Activated naive CD4-positive, alpha-beta T cell treated with anti-CD3 and anti-CD28 coated beads for 36 hours (primary cell): ENCODE measurements at regions not wholly inside any gene's neighbourhood (a gene's known extent, or its start where the extent isn't known, plus 50 kb on each side); places are given as distances from the start of the nearest gene placed in this dataset.
A peak's percentile ranks its signal among the peaks of the same experiment; 100 is the strongest.

Experiments used
- CTCF ChIA-PET: fragments of 350-600 bp; sonication (Branson Sonifier 250); formaldehyde crosslinking; loops from one replicate; lab custom pipeline; 2021; ENCODE audit warnings: antibody characterized with exemption; lab: Charles Lee
- DNase-seq: peaks from one replicate; pipeline ENCODE4 v3.0.0-alpha.2; 2020
- H3K27ac Mint-ChIP-seq: one replicate; pipeline ENCODE4 v1.8.0; 2021; ENCODE audit warnings: mild to moderate bottlenecking, mixed read lengths
- H3K27me3 Mint-ChIP-seq: one replicate; pipeline ENCODE4 v1.8.0; 2021; ENCODE audit warnings: low read depth, mixed read lengths
- H3K36me3 Mint-ChIP-seq: one replicate; pipeline ENCODE4 v1.8.0; 2021; ENCODE audit warnings: low read depth, mixed read lengths
- H3K4me1 Mint-ChIP-seq: one replicate; pipeline ENCODE4 v1.8.0; 2021; ENCODE audit warnings: low read depth, mixed read lengths
- H3K4me3 Mint-ChIP-seq: one replicate; pipeline ENCODE4 v1.8.0; 2021; ENCODE audit warnings: mild to moderate bottlenecking, moderate library complexity, mixed read lengths
- H3K9me3 Mint-ChIP-seq: one replicate; pipeline ENCODE4 v1.8.0; 2021; ENCODE audit warnings: mixed read lengths
- intact Hi-C: fragments of 100-400 bp; cut with micrococcal nuclease; formaldehyde crosslinking; loops from one replicate; pipeline ENCODE4 v1.15.1; 2023

- Mint-ChIP-seq H3K4me3 (no peak overlapping the region), H3K9me3 (no peaks in the 10 kb centered on the region), H3K4me1 (no peaks in the 10 kb centered on the region), H3K36me3 (no peaks in the 10 kb centered on the region), H3K27me3 (peaks cover 21% of the 10 kb centered on the region), H3K27ac (no peak overlapping the region)
- intact Hi-C loops: no loop called here
- no peak for DNase-seq
- CTCF ChIA-PET: no interaction called here
Measured at GRCh38 chr20:24766826-24767622, 182.0 kb upstream of the CST7 start.

- H3K27me3 Mint-ChIP-seq: peaks cover 24% of the 10 kb centered on the region
- no peaks in the 10 kb centered on the region for H3K36me3 Mint-ChIP-seq
- intact Hi-C loops: no loop called here
- no peaks in the 10 kb centered on the region for H3K4me1 Mint-ChIP-seq
- no peak for DNase-seq
- no peak overlapping the region for H3K27ac Mint-ChIP-seq
- CTCF ChIA-PET: no interaction called here
- H3K9me3 Mint-ChIP-seq: no peaks in the 10 kb centered on the region
- H3K4me3 Mint-ChIP-seq: no peak overlapping the region
Measured at GRCh38 chr20:24767623-24768100, 181.4 kb upstream of the CST7 start.

GRCh38 chr20:24768201-24768636, 180.8 kb upstream of the CST7 start:
- H3K9me3 Mint-ChIP-seq: no peaks in the 10 kb centered on the region
- H3K27me3 Mint-ChIP-seq: peaks cover 23% of the 10 kb centered on the region
- no peaks in the 10 kb centered on the region for H3K36me3 Mint-ChIP-seq
- DNase-seq: no peak
- no peak overlapping the region for H3K27ac Mint-ChIP-seq
- no peak overlapping the region for H3K4me3 Mint-ChIP-seq
- CTCF ChIA-PET: no interaction called here
- intact Hi-C loops: no loop called here
- no peaks in the 10 kb centered on the region for H3K4me1 Mint-ChIP-seq

- Mint-ChIP-seq H3K9me3 (no peaks in the 10 kb centered on the region), H3K4me3 (no peak overlapping the region), H3K36me3 (no peaks in the 10 kb centered on the region), H3K4me1 (no peaks in the 10 kb centered on the region), H3K27me3 (peaks cover 17% of the 10 kb centered on the region), H3K27ac (no peak overlapping the region)
- CTCF ChIA-PET: interaction anchor here (0.5 kb wide), 1 partner anchor 560 kb away, joined by 3 read pairs; no protein-coding TSS in a partner anchor
- no peak for DNase-seq
- intact Hi-C loops: no loop called here
Measured at GRCh38 chr20:24768713-24769601, 180.1 kb upstream of the CST7 start.

GRCh38 chr20:24769878-24770627, 179.0 kb upstream of the CST7 start:
- DNase-seq: no peak
- peaks cover 3% of the 10 kb centered on the region for H3K9me3 Mint-ChIP-seq
- H3K27ac Mint-ChIP-seq: no peak overlapping the region
- H3K36me3 Mint-ChIP-seq: no peaks in the 10 kb centered on the region
- peaks cover 15% of the 10 kb centered on the region for H3K27me3 Mint-ChIP-seq
- H3K4me3 Mint-ChIP-seq: no peak overlapping the region
- no peaks in the 10 kb centered on the region for H3K4me1 Mint-ChIP-seq
- intact Hi-C loops: no loop called here
- CTCF ChIA-PET: interaction anchor here (0.5 kb wide), 1 partner anchor 561 kb away, joined by 3 read pairs; no protein-coding TSS in a partner anchor

GRCh38 chr20:24770628-24771541, 178.2 kb upstream of the CST7 start:
- no peaks in the 10 kb centered on the region for H3K4me1 Mint-ChIP-seq
- H3K36me3 Mint-ChIP-seq: no peaks in the 10 kb centered on the region
- DNase-seq: no peak
- intact Hi-C loops: no loop called here
- no peak overlapping the region for H3K27ac Mint-ChIP-seq
- peaks cover 6% of the 10 kb centered on the region for H3K9me3 Mint-ChIP-seq
- no peak overlapping the region for H3K4me3 Mint-ChIP-seq
- peaks cover 15% of the 10 kb centered on the region for H3K27me3 Mint-ChIP-seq
- CTCF ChIA-PET: no interaction called here

GRCh38 chr20:24771542-24772061, 177.5 kb upstream of the CST7 start:
- no peak overlapping the region for H3K27ac Mint-ChIP-seq
- CTCF ChIA-PET: no interaction called here
- H3K36me3 Mint-ChIP-seq: no peaks in the 10 kb centered on the region
- no peaks in the 10 kb centered on the region for H3K4me1 Mint-ChIP-seq
- intact Hi-C loops: no loop called here
- H3K27me3 Mint-ChIP-seq: peaks cover 19% of the 10 kb centered on the region
- H3K4me3 Mint-ChIP-seq: no peak overlapping the region
- DNase-seq: no peak
- H3K9me3 Mint-ChIP-seq: peaks cover 6% of the 10 kb centered on the region

- intact Hi-C loops: no loop called here
- Mint-ChIP-seq H3K4me3 (no peak overlapping the region), H3K27me3 (peaks cover 24% of the 10 kb centered on the region), H3K9me3 (peaks cover 6% of the 10 kb centered on the region), H3K36me3 (no peaks in the 10 kb centered on the region), H3K4me1 (no peaks in the 10 kb centered on the region), H3K27ac (no peak overlapping the region)
- no peak for DNase-seq
- CTCF ChIA-PET: no interaction called here
Measured at GRCh38 chr20:24772667-24773066, 176.4 kb upstream of the CST7 start.

GRCh38 chr20:24773168-24773567, 175.9 kb upstream of the CST7 start:
- intact Hi-C loops: no loop called here
- DNase-seq: no peak
- no peak overlapping the region for H3K4me3 Mint-ChIP-seq
- H3K9me3 Mint-ChIP-seq: peaks cover 6% of the 10 kb centered on the region
- H3K27ac Mint-ChIP-seq: no peak overlapping the region
- H3K4me1 Mint-ChIP-seq: no peaks in the 10 kb centered on the region
- CTCF ChIA-PET: no interaction called here
- peaks cover 25% of the 10 kb centered on the region for H3K27me3 Mint-ChIP-seq
- H3K36me3 Mint-ChIP-seq: no peaks in the 10 kb centered on the region

- peak; percentile 47 for DNase-seq
- Mint-ChIP-seq H3K4me1 (no peaks in the 10 kb centered on the region), H3K4me3 (no peak overlapping the region), H3K27me3 (peaks cover 25% of the 10 kb centered on the region), H3K27ac (no peak overlapping the region), H3K36me3 (no peaks in the 10 kb centered on the region), H3K9me3 (peaks cover 6% of the 10 kb centered on the region)
- CTCF ChIA-PET: no interaction called here
- intact Hi-C loops: no loop called here
Measured at GRCh38 chr20:24773751-24774201, 175.3 kb upstream of the CST7 start.

- no peaks in the 10 kb centered on the region for H3K4me1 Mint-ChIP-seq
- H3K27ac Mint-ChIP-seq: no peak overlapping the region
- peaks cover 6% of the 10 kb centered on the region for H3K9me3 Mint-ChIP-seq
- intact Hi-C loops: no loop called here
- H3K27me3 Mint-ChIP-seq: peaks cover 26% of the 10 kb centered on the region
- CTCF ChIA-PET: no interaction called here
- H3K36me3 Mint-ChIP-seq: no peaks in the 10 kb centered on the region
- no peak for DNase-seq
- H3K4me3 Mint-ChIP-seq: no peak overlapping the region
Measured at GRCh38 chr20:24775966-24776365, 173.1 kb upstream of the CST7 start.
